Sigmoid colon (tissue), 4 donors: ENCODE measurements at regions not wholly inside any gene's neighbourhood (a gene's known extent, or its start where the extent isn't known, plus 50 kb on each side); places are given as distances from the start of the nearest gene placed in this dataset.

Experiments used
- EP300 ChIP-seq, 4 donors: sonication (generic); formaldehyde crosslinking; IDR thresholded peaks; one replicate each; pipeline ENCODE4 v1.6.1; 2017; ENCODE audit warnings: antibody characterized with exemption in 4 of 4
- POLR2A ChIP-seq, 2 donors: fragments of 450-650 bp; IDR thresholded peaks; one replicate each; pipeline ENCODE4 v1.6.1; 2016; ENCODE audit warnings: antibody characterized with exemption in 2 of 2, mild to moderate bottlenecking in 2 of 2, moderate library complexity in 2 of 2
- POLR2AphosphoS5 ChIP-seq, 4 donors: sonication (generic); formaldehyde crosslinking; IDR thresholded peaks; one replicate each; pipeline ENCODE4 v1.6.1; 2017; ENCODE audit warnings: antibody characterized with exemption in 4 of 4
- TF ChIP-seq, protein P1 (sequence below), 4 experiments: fragments of 450-650 bp in 3 of 4; fragments of 200-600 bp in 1 of 4; IDR thresholded peaks; one replicate each; pipeline ENCODE4 v1.5.1; 2016 to 2019; ENCODE audit warnings: antibody characterized with exemption in 4 of 4, mild to moderate bottlenecking in 3 of 4, moderate library complexity in 2 of 4

DNA sequence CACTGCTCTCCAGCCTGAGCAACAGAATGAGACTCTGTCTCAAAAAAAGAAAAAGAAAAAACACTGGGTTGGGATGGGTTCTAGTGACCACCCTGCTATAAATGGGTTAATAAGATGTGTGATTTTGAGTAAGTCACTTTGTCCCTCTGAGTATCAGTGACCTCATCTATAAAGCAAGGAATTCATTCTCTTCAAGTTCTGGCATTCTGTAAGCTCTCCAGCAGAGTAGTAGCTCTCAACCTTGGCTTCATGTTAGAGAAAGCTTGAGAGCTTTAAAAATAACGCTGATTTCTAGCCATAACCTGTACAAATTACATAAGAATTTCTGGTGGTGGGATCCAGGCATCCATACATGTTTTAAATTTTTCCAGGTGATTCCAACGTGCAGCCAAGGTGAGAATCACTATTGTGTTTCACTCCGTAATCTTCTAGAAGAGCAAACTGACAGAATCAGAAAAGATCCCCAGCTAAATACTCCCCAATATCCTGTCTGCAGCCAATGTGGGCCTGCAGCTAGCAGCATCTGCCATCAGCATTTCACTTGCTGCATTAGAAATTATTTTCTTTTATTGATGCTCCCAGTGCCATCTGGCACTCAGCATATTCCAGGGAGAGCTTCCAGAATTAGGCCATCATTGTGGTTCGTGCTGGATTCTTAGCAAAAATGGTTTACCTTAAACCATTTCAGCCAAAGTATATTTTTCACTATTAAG, 109.4 kb downstream of the FEM1C start:
- TF ChIP-seq POLR2A (IDR thresholded peaks at IDR 0.05) (no peak), POLR2AphosphoS5 (IDR thresholded peaks at IDR 0.05) (no peak), EP300 (IDR thresholded peaks at IDR 0.05) (no peak)
- TF ChIP-seq, protein P1, sequence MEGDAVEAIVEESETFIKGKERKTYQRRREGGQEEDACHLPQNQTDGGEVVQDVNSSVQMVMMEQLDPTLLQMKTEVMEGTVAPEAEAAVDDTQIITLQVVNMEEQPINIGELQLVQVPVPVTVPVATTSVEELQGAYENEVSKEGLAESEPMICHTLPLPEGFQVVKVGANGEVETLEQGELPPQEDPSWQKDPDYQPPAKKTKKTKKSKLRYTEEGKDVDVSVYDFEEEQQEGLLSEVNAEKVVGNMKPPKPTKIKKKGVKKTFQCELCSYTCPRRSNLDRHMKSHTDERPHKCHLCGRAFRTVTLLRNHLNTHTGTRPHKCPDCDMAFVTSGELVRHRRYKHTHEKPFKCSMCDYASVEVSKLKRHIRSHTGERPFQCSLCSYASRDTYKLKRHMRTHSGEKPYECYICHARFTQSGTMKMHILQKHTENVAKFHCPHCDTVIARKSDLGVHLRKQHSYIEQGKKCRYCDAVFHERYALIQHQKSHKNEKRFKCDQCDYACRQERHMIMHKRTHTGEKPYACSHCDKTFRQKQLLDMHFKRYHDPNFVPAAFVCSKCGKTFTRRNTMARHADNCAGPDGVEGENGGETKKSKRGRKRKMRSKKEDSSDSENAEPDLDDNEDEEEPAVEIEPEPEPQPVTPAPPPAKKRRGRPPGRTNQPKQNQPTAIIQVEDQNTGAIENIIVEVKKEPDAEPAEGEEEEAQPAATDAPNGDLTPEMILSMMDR (IDR thresholded peaks at IDR 0.05) = no peak
